SU-DHL-6 (cell line): ENCODE measurements at regions not wholly inside any gene's neighbourhood (a gene's known extent, or its start where the extent isn't known, plus 50 kb on each side); places are given as distances from the start of the nearest gene placed in this dataset.

Source experiments
- H2AFZ ChIP-seq: fragments of 200-600 bp; sonication (generic); 2 replicates; pipeline ENCODE4 v1.6.1; 2014; ENCODE audit warnings: low read depth, mild to moderate bottlenecking, moderate library complexity, mixed read lengths, antibody characterized with exemption, low read length; ENCODE audit not compliant: severe bottlenecking
- H3F3A ChIP-seq: fragments of 200-600 bp; shearing (Covaris generic); 2 replicates; pipeline ENCODE4 v1.6.0; 2016; ENCODE audit warnings: antibody characterized with exemption, mild to moderate bottlenecking; ENCODE audit not compliant: insufficient read depth
- H3K27ac ChIP-seq: fragments of 200-600 bp; sonication (generic); 2 replicates; pipeline ENCODE4 v1.5.1; 2016; ENCODE audit warnings: low read depth, mild to moderate bottlenecking, low read length, moderate library complexity, mixed read lengths
- H3K27me3 ChIP-seq: fragments of 200-600 bp; sonication (generic), shearing (Covaris generic); 2 replicates; pipeline ENCODE4 v1.6.0; 2014; ENCODE audit warnings: mild to moderate bottlenecking, low read length
- H3K36me3 ChIP-seq: fragments of 200-600 bp; sonication (generic); 2 replicates; pipeline ENCODE4 v1.6.1; 2014; ENCODE audit warnings: mild to moderate bottlenecking, low read length, mixed read lengths
- H3K4me2 ChIP-seq: fragments of 300-600, 200-600 bp; shearing (Covaris generic), sonication (generic); 2 replicates; pipeline ENCODE4 v1.6.0; 2014; ENCODE audit warnings: low read length, low read depth, mild to moderate bottlenecking; ENCODE audit not compliant: poor library complexity, severe bottlenecking
- H3K4me3 ChIP-seq: fragments of 200-600 bp; sonication (generic); 2 replicates; pipeline ENCODE4 v1.5.1; 2014; ENCODE audit warnings: antibody characterized with exemption, low read length, mild to moderate bottlenecking, mixed read lengths; ENCODE audit not compliant: insufficient read depth, poor library complexity, severe bottlenecking
- H3K79me2 ChIP-seq: fragments of 200-600 bp; sonication (generic); 2 replicates; pipeline ENCODE4 v1.6.1; 2014; ENCODE audit warnings: mild to moderate bottlenecking, low read length, moderate library complexity; ENCODE audit not compliant: insufficient read depth
- H3K9ac ChIP-seq: fragments of 200-600 bp; sonication (generic); 2 replicates; pipeline ENCODE4 v1.7.0; 2014; ENCODE audit warnings: mild to moderate bottlenecking, low read length
- H3K9me2 ChIP-seq: fragments of 200-600 bp; sonication (generic); replicated peaks from 2 replicates; pipeline ENCODE4 v1.6.1; 2014; ENCODE audit warnings: low read length; ENCODE audit not compliant: insufficient read depth
- H3K9me3 ChIP-seq: fragments of 200-600 bp; sonication (generic); 2 replicates; pipeline ENCODE4 v1.6.1; 2014; ENCODE audit warnings: low read length, mixed read lengths; ENCODE audit not compliant: insufficient read depth
- H4K20me1 ChIP-seq: fragments of 200-600 bp; sonication (generic); 2 replicates; pipeline ENCODE4 v1.6.1; 2014; ENCODE audit warnings: low read depth, mild to moderate bottlenecking, antibody characterized with exemption, low read length, moderate library complexity, mixed read lengths
- CTCF ChIP-seq: fragments of 200-600 bp; sonication (generic); IDR thresholded peaks from one replicate; pipeline ENCODE4 v1.5.1; 2017; ENCODE audit warnings: antibody characterized with exemption, mild to moderate bottlenecking, low read length, moderate library complexity; ENCODE audit not compliant: insufficient read depth, poor library complexity, severe bottlenecking
- EZH2phosphoT487 ChIP-seq: fragments of 200-600 bp; sonication (generic), shearing (Covaris generic); conservative IDR thresholded peaks from 2 replicates; pipeline ENCODE4 v1.6.1; 2018; ENCODE audit warnings: mild to moderate bottlenecking, antibody characterized with exemption, low read length, moderate library complexity, mixed read lengths

- H3K9me2 ChIP-seq, result no peaks in the 10 kb centered on the region
- H3K4me3 ChIP-seq, result no peak overlapping the region
- no peaks in the 10 kb centered on the region for H3K36me3 ChIP-seq
- H2AFZ ChIP-seq, result no peak overlapping the region
- no peaks in the 10 kb centered on the region for H3F3A ChIP-seq
- no peak for TF ChIP-seq CTCF
- TF ChIP-seq EZH2phosphoT487, result no peak
- no peaks in the 10 kb centered on the region for H3K27me3 ChIP-seq
- H4K20me1 ChIP-seq, result no peaks in the 10 kb centered on the region
- H3K27ac ChIP-seq, result no peak overlapping the region
- no peaks in the 10 kb centered on the region for H3K79me2 ChIP-seq
- no peaks in the 10 kb centered on the region for H3K9me3 ChIP-seq
- H3K4me2 ChIP-seq, result no peak overlapping the region
- no peak overlapping the region for H3K9ac ChIP-seq
These were observed 81.2 kb upstream of the MIER3 start for GRCh38 chr5:57033103-57033502.

DNA sequence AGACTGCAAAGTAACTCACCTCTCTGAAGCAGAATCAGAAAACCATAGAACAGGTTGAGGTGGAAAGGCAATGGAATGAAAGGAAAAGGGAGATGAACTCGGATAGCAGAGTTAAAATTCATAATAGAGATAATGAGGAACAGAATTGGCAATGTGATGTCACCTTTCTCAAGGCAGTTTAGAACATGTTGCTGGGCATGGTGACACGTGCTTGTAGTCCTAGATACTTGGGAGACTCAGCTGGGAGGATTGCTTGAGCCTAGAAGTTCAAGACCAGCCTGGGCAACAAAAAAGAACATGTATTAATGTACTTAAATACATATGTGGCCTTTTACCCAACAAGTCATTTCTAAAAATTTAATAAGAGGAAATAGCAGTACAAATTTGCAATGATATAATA, 81.6 kb upstream of the MIER3 start:
- TF ChIP-seq CTCF (no peak), EZH2phosphoT487 (no peak)
- H3F3A ChIP-seq, result no peaks in the 10 kb centered on the region
- H3K79me2 ChIP-seq, result no peaks in the 10 kb centered on the region
- no peak overlapping the region for H3K9ac ChIP-seq
- H2AFZ ChIP-seq, result no peak overlapping the region
- H3K9me3 ChIP-seq, result no peaks in the 10 kb centered on the region
- H3K27me3 ChIP-seq, result no peaks in the 10 kb centered on the region
- H3K4me3 ChIP-seq, result no peak overlapping the region
- H3K4me2 ChIP-seq, result no peak overlapping the region
- H3K36me3 ChIP-seq, result no peaks in the 10 kb centered on the region
- H3K27ac ChIP-seq, result no peak overlapping the region
- no peaks in the 10 kb centered on the region for H3K9me2 ChIP-seq
- no peaks in the 10 kb centered on the region for H4K20me1 ChIP-seq

DNA sequence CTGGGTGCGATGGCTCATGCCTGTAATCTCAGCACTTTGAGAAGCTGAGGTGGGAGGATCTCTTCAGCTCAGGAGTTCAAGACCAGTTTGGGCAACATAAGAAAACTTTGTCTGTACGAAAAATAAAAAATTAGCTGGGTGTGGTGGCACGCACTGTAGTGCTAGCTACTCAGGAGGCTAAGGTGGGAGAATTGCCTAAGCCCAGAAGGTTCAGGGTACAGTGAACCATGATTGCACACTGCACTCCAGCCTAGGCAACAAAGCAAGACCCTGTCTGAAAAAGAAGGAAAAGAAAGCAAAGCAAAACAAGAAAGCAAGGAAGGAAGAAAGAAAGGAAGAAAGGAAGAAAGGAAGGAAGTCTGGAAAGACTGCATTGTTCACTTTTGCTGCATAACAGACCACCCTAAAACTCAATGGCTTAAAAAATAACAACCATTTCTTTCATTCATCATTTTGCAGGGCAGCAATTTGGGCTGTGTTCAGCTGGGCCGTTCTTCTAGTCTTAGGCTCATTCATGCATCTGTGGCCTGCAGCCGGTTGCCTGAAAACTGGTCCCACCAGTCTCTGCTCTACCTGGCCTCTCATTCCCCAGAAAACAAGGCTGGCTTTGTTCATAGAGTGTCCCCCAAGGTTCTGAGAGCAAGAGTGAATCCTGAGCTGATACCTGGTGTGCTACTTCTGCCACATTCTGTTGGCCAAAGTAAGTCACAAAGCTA, 82.4 kb upstream of the MIER3 start:
- Histone ChIP-seq H3K27ac (no peak overlapping the region), H4K20me1 (no peaks in the 10 kb centered on the region), H3K4me2 (no peak overlapping the region), H3K27me3 (no peaks in the 10 kb centered on the region), H3K9me3 (no peaks in the 10 kb centered on the region), H3K9me2 (no peaks in the 10 kb centered on the region), H3K36me3 (no peaks in the 10 kb centered on the region), H3K4me3 (no peak overlapping the region), H3K79me2 (no peaks in the 10 kb centered on the region), H2AFZ (no peak overlapping the region), H3F3A (no peaks in the 10 kb centered on the region), H3K9ac (no peak overlapping the region)
- TF ChIP-seq EZH2phosphoT487 (no peak), CTCF (no peak)
